ENCODE measurements at regions not wholly inside any gene's neighbourhood (a gene's known extent, or its start where the extent isn't known, plus 50 kb on each side); places are given as distances from the start of the nearest gene placed in this dataset.

- TF ChIP-seq CTCF (conservative IDR thresholded peaks at IDR 0.05), result no peak
- Mint-ChIP-seq H3K27me3 (ENCODE audit: low read depth) (no peaks in the 10 kb centered on the region), H3K4me3 (no peak overlapping the region), H3K36me3 (ENCODE audit: low read depth) (no peaks in the 10 kb centered on the region), H3K27ac (ENCODE audit: unreplicated experiment) (no peak overlapping the region), H3K9me3 (peaks cover 5% of the 10 kb centered on the region), H3K4me1 (no peaks in the 10 kb centered on the region)
- DNase-seq (ENCODE audit: low read depth, low spot score), result no peak
These were observed 116.0 kb upstream of the TMEM18 start for GRCh38 chr2:793236-793635.

GRCh38 chr2:792687-793086, 115.5 kb upstream of the TMEM18 start:
- no peaks in the 10 kb centered on the region for H3K4me1 Mint-ChIP-seq
- H3K27ac Mint-ChIP-seq (ENCODE audit: unreplicated experiment), result no peak overlapping the region
- DNase-seq (ENCODE audit: low read depth, low spot score), result no peak
- H3K36me3 Mint-ChIP-seq (ENCODE audit: low read depth), result no peaks in the 10 kb centered on the region
- TF ChIP-seq CTCF (conservative IDR thresholded peaks at IDR 0.05), result no peak
- no peak overlapping the region for H3K4me3 Mint-ChIP-seq
- peaks cover 5% of the 10 kb centered on the region for H3K9me3 Mint-ChIP-seq
- no peaks in the 10 kb centered on the region for H3K27me3 Mint-ChIP-seq (ENCODE audit: low read depth)

- Mint-ChIP-seq H3K4me3 (no peak overlapping the region), H3K9me3 (peaks cover 5% of the 10 kb centered on the region), H3K27ac (ENCODE audit: unreplicated experiment) (no peak overlapping the region), H3K27me3 (ENCODE audit: low read depth) (no peaks in the 10 kb centered on the region), H3K36me3 (ENCODE audit: low read depth) (no peaks in the 10 kb centered on the region), H3K4me1 (no peaks in the 10 kb centered on the region)
- no peak for TF ChIP-seq CTCF (conservative IDR thresholded peaks at IDR 0.05)
- no peak for DNase-seq (ENCODE audit: low read depth, low spot score)
These were observed 113.5 kb upstream of the TMEM18 start for GRCh38 chr2:790634-791245.

GRCh38 chr2:790081-790480, 112.9 kb upstream of the TMEM18 start:
- no peaks in the 10 kb centered on the region for H3K36me3 Mint-ChIP-seq (ENCODE audit: low read depth)

GRCh38 chr2:789529-789928, 112.3 kb upstream of the TMEM18 start:
- Mint-ChIP-seq H3K27ac (ENCODE audit: unreplicated experiment) (no peak overlapping the region), H3K4me3 (no peak overlapping the region), H3K9me3 (peaks cover 5% of the 10 kb centered on the region), H3K36me3 (ENCODE audit: low read depth) (no peaks in the 10 kb centered on the region), H3K27me3 (ENCODE audit: low read depth) (no peaks in the 10 kb centered on the region), H3K4me1 (no peaks in the 10 kb centered on the region)
- no peak for DNase-seq (ENCODE audit: low read depth, low spot score)
- TF ChIP-seq CTCF (conservative IDR thresholded peaks at IDR 0.05), result no peak

More at GRCh38 chr2:790081-790480, 112.9 kb upstream of the TMEM18 start:
- Mint-ChIP-seq H3K27me3 (ENCODE audit: low read depth) (no peaks in the 10 kb centered on the region), H3K27ac (ENCODE audit: unreplicated experiment) (no peak overlapping the region), H3K4me3 (no peak overlapping the region), H3K4me1 (no peaks in the 10 kb centered on the region), H3K9me3 (peaks cover 5% of the 10 kb centered on the region)
- no peak for DNase-seq (ENCODE audit: low read depth, low spot score)
- no peak for TF ChIP-seq CTCF (conservative IDR thresholded peaks at IDR 0.05)

Data from neural crest cell (in vitro differentiated cells).